SK-N-SH (cell line): ENCODE measurements at regions not wholly inside any gene's neighbourhood (a gene's known extent, or its start where the extent isn't known, plus 50 kb on each side); places are given as distances from the start of the nearest gene placed in this dataset.
"Not testable (repeated sequence)": the region's sequence is repeated elsewhere in the genome, so short reads cannot be mapped to it uniquely, and the experiment has no call there.

Experiments
- CTCF ChIA-PET: fragments of 300-600, 350-600 bp; formaldehyde crosslinking; extraction: SDS; loops from one replicate; lab custom pipeline; 2021; lab: Yijun Ruan, JAX
- POLR2A ChIA-PET: fragments of 350-600 bp; sonication (Branson Sonifier 250); formaldehyde crosslinking; extraction: SDS; loops from one replicate; lab custom pipeline; 2020; ENCODE audit warnings: antibody characterized with exemption, inconsistent platforms; lab: Yijun Ruan, JAX
- DNase-seq: peaks from one replicate; pipeline ENCODE4 v3.0.0; 2012
- H2AFZ ChIP-seq: fragments of 200-600 bp; sonication (generic); 2 replicates; pipeline ENCODE4 v1.8.1; 2016; ENCODE audit warnings: antibody characterized with exemption, mild to moderate bottlenecking, low read depth
- H3F3A ChIP-seq: fragments of 200-600 bp; sonication (generic); replicated peaks from 2 replicates; pipeline ENCODE3; 2016; ENCODE audit warnings: antibody characterized with exemption, mild to moderate bottlenecking; ENCODE audit not compliant: insufficient read depth
- H3K27ac ChIP-seq, 2 experiments: fragments of 200-500 bp in 1 of 2; fragments of 200-600 bp in 1 of 2; sonication (Bioruptor generic) in 1 of 2; sonication (generic), shearing (Covaris generic) in 1 of 2; 2 replicates each; pipeline versions ENCODE4 v1.5.1 to v1.6.1; 2014 to 2016; ENCODE audit warnings: low read depth in 2 of 2, inconsistent platforms in 1 of 2, low read length in 1 of 2, mild to moderate bottlenecking in 1 of 2, mixed read lengths in 1 of 2
- H3K27me3 ChIP-seq: fragments of 200-600 bp; sonication (generic), shearing (Covaris generic); 2 replicates; pipeline ENCODE4 v1.6.1; 2016; ENCODE audit warnings: mixed run types; ENCODE audit not compliant: insufficient read depth
- H3K36me3 ChIP-seq, 2 experiments: fragments of 200-500 bp in 1 of 2; fragments of 200-600 bp in 1 of 2; sonication (Bioruptor generic) in 1 of 2; sonication (generic) in 1 of 2; replicated peaks in 1 of 2; 2 replicates each; pipeline versions ENCODE3 to v1.5.1; 2014 to 2016; ENCODE audit warnings: low read length in 1 of 2, mild to moderate bottlenecking in 1 of 2; ENCODE audit not compliant: insufficient read depth in 2 of 2, control insufficient read depth in 1 of 2
- H3K4me1 ChIP-seq, 2 experiments: fragments of 200-500 bp in 1 of 2; fragments of 200-600 bp in 1 of 2; sonication (Bioruptor generic) in 1 of 2; sonication (generic), shearing (Covaris generic) in 1 of 2; 2 replicates each; pipeline versions ENCODE4 v1.5.1 to v1.6.1; 2014 to 2016; ENCODE audit warnings: low read depth in 1 of 2, low read length in 1 of 2, mixed run types in 1 of 2; ENCODE audit not compliant: insufficient read depth in 2 of 2, control insufficient read depth in 1 of 2
- H3K4me2 ChIP-seq: fragments of 200-600 bp; sonication (generic), shearing (Covaris generic); 2 replicates; pipeline ENCODE4 v1.6.1; 2017; ENCODE audit warnings: mixed run types
- H3K4me3 ChIP-seq, 2 experiments: fragments of 200-500 bp in 1 of 2; fragments of 200-600 bp in 1 of 2; sonication (Bioruptor generic) in 1 of 2; sonication (generic), shearing (Covaris generic) in 1 of 2; 2 replicates each; pipeline versions ENCODE4 v1.5.1 to v1.8.1; 2014 to 2016; ENCODE audit warnings: low read depth in 2 of 2, inconsistent platforms in 1 of 2, low read length in 1 of 2, mild to moderate bottlenecking in 1 of 2, mixed read lengths in 1 of 2, moderate library complexity in 1 of 2
- H3K79me2 ChIP-seq: fragments of 200-600 bp; sonication (generic); 2 replicates; pipeline ENCODE4 v1.8.1; 2017; ENCODE audit warnings: mild to moderate bottlenecking; ENCODE audit not compliant: insufficient read depth
- H3K9ac ChIP-seq: fragments of 200-600 bp; sonication (generic); 2 replicates; pipeline ENCODE4 v1.6.1; 2017; ENCODE audit warnings: mixed run types
- H3K9me2 ChIP-seq: fragments of 200-600 bp; sonication (generic); 2 replicates; pipeline ENCODE4 v1.6.1; 2017; ENCODE audit warnings: mixed run types
- H3K9me3 ChIP-seq: fragments of 200-600 bp; sonication (generic); 2 replicates; pipeline ENCODE4 v1.6.1; 2017; ENCODE audit warnings: mixed run types, mild to moderate bottlenecking, moderate library complexity
- H4K20me1 ChIP-seq: fragments of 200-600 bp; sonication (generic); 2 replicates; pipeline ENCODE4 v1.6.1; 2017; ENCODE audit warnings: mild to moderate bottlenecking, mixed run types; ENCODE audit not compliant: insufficient read depth
- FOXJ3 ChIP-seq: sonication (generic); formaldehyde crosslinking; IDR thresholded peaks from 2 replicates; pipeline ENCODE4 v1.5.1; 2020; ENCODE audit warnings: mild to moderate bottlenecking, missing genetic modification reagents
- GABPA ChIP-seq: IDR thresholded peaks from 2 replicates; pipeline ENCODE4 v1.4.0; 2012; ENCODE audit warnings: low read depth, mild to moderate bottlenecking
- MXI1 ChIP-seq: IDR thresholded peaks from 2 replicates; pipeline ENCODE4 v1.6.1; 2012; ENCODE audit warnings: mild to moderate bottlenecking, low read depth, low read length, improper control_type of control experiment
- NRF1 ChIP-seq: IDR thresholded peaks from 2 replicates; pipeline ENCODE4 v1.6.1; 2012; ENCODE audit warnings: low read depth, mild to moderate bottlenecking, low read length
- REST ChIP-seq: IDR thresholded peaks from 2 replicates; pipeline ENCODE4 v1.6.1; 2012; ENCODE audit warnings: mild to moderate bottlenecking, low read depth, low read length, moderate library complexity
- USF2 ChIP-seq: fragments of 150-350 bp; IDR thresholded peaks from 2 replicates; pipeline ENCODE4 v1.6.1; 2017; ENCODE audit warnings: antibody characterized with exemption, low read length, low read depth, borderline replicate concordance
- WGBS: methylation state at CpG from one replicate; pipeline ENCODE4 v1.1.6; 2017; ENCODE audit warnings: low lambda C conversion rate; 5-methylcytosine and 5-hydroxymethylcytosine counted together
- TF ChIP-seq, protein P1 (sequence below): fragments of 200-600 bp; sonication (generic); IDR thresholded peaks from 2 replicates; pipeline ENCODE4 v1.6.1; 2017; ENCODE audit warnings: antibody characterized with exemption, mild to moderate bottlenecking, moderate library complexity
- TF ChIP-seq, protein P2 (sequence below): IDR thresholded peaks from 2 replicates; pipeline ENCODE4 v1.4.0; 2012; ENCODE audit warnings: low read depth, borderline replicate concordance

- Histone ChIP-seq H3K4me3 (no peak overlapping the region), H3K79me2 (no peaks in the 10 kb centered on the region), H2AFZ (no peak overlapping the region), H3K9ac (no peak overlapping the region), H3K4me1 (no peaks in the 10 kb centered on the region), H3K27me3 (no peaks in the 10 kb centered on the region), H3K9me3 (no peaks in the 10 kb centered on the region), H4K20me1 (no peaks in the 10 kb centered on the region), H3K27ac (no peak overlapping the region), H3F3A (no peaks in the 10 kb centered on the region), H3K9me2 (no peaks in the 10 kb centered on the region), H3K4me2 (no peak overlapping the region), H3K36me3 (no peaks in the 10 kb centered on the region)
- ChIA-PET POLR2A (no interaction called here), CTCF (no interaction called here)
- DNase-seq = no peak
- 0% methylated on average over 4 of the region's 4 CpGs for WGBS
- TF ChIP-seq, protein P1, sequence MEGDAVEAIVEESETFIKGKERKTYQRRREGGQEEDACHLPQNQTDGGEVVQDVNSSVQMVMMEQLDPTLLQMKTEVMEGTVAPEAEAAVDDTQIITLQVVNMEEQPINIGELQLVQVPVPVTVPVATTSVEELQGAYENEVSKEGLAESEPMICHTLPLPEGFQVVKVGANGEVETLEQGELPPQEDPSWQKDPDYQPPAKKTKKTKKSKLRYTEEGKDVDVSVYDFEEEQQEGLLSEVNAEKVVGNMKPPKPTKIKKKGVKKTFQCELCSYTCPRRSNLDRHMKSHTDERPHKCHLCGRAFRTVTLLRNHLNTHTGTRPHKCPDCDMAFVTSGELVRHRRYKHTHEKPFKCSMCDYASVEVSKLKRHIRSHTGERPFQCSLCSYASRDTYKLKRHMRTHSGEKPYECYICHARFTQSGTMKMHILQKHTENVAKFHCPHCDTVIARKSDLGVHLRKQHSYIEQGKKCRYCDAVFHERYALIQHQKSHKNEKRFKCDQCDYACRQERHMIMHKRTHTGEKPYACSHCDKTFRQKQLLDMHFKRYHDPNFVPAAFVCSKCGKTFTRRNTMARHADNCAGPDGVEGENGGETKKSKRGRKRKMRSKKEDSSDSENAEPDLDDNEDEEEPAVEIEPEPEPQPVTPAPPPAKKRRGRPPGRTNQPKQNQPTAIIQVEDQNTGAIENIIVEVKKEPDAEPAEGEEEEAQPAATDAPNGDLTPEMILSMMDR = peak; percentile 35
- TF ChIP-seq, protein P2, sequence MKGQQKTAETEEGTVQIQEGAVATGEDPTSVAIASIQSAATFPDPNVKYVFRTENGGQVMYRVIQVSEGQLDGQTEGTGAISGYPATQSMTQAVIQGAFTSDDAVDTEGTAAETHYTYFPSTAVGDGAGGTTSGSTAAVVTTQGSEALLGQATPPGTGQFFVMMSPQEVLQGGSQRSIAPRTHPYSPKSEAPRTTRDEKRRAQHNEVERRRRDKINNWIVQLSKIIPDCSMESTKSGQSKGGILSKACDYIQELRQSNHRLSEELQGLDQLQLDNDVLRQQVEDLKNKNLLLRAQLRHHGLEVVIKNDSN = no peak
Measured at GRCh38 chr14:106185837-106186233, 659.5 kb downstream of the TMEM121 start.

DNA sequence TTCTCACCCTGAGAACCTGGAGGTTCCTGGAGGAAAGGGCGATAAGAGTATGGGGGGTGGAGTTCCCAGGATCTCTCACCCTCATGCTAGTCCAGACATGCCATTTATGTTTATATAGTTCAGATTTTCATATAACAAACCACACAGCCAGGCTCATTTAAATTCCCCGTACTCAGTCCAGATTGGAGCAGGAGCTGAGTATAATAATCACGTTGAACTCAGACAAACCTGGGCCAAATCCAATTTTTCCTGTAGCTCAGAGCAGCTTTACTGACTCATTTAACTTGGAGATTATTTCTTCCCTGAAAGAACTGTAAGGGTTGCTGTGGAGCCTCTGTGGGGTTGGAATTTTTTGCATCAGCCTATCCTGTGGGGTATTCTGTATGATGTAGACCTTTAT lies 660.8 kb downstream of the TMEM121 start:
- Histone ChIP-seq H3K79me2 (no peaks in the 10 kb centered on the region), H3K9ac (no peak overlapping the region), H4K20me1 (no peaks in the 10 kb centered on the region), H3K4me1 (no peaks in the 10 kb centered on the region), H3K36me3 (no peaks in the 10 kb centered on the region), H3F3A (no peaks in the 10 kb centered on the region), H2AFZ (no peak overlapping the region), H3K4me2 (no peak overlapping the region), H3K4me3 (no peak overlapping the region), H3K9me3 (no peaks in the 10 kb centered on the region), H3K27me3 (no peaks in the 10 kb centered on the region), H3K9me2 (no peaks in the 10 kb centered on the region), H3K27ac (no peak overlapping the region)
- ChIA-PET POLR2A (no interaction called here), CTCF (no interaction called here)
- DNase-seq = no peak
- no peak for TF ChIP-seq GABPA
- TF ChIP-seq MXI1 = no peak
- TF ChIP-seq NRF1 = no peak
- TF ChIP-seq USF2 = no peak
- no peak for TF ChIP-seq FOXJ3
- no peak for TF ChIP-seq REST
- 5% methylated on average over 3 of the region's 3 CpGs for WGBS

- H3K4me1 ChIP-seq, H3K9me2 ChIP-seq, H3F3A ChIP-seq, H3K9ac ChIP-seq, CTCF ChIA-PET, H3K27ac ChIP-seq, H3K27me3 ChIP-seq, H3K9me3 ChIP-seq, H3K36me3 ChIP-seq, H3K4me3 ChIP-seq, POLR2A ChIA-PET, DNase-seq, H3K4me2 ChIP-seq, H2AFZ ChIP-seq, H3K79me2 ChIP-seq, H4K20me1 ChIP-seq: not testable (repeated sequence)
Measured at GRCh38 chr14:106192701-106193100, 666.3 kb downstream of the TMEM121 start.
